Suppressor macrophage treated with lipopolysaccharide for 4 hours (primary cell): ENCODE measurements at regions not wholly inside any gene's neighbourhood (a gene's known extent, or its start where the extent isn't known, plus 50 kb on each side); places are given as distances from the start of the nearest gene placed in this dataset.

Experiments
- DNase-seq: peaks from one replicate; pipeline ENCODE4 v3.0.0-alpha.2; 2020

DNA sequence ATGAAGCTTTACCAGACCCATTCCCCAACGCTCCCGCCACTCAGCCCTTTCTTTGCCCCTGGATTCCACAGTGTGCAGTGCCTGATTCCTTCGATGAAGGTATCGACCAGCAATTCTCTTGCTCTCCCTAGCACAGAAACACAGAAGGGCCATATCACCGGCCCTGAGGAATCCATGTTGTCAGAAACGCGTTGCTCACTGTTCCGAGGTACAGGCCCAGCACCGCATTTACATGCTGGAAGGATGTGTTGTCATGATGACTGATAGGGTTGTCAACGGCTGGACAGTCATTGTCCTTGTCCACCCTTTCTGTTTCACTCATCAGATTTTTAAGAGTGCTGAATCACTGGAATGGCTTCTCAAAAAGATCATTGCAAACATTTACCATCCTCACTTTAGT lies 57.2 kb upstream of the GPR6 start:
- no peak for DNase-seq

DNA sequence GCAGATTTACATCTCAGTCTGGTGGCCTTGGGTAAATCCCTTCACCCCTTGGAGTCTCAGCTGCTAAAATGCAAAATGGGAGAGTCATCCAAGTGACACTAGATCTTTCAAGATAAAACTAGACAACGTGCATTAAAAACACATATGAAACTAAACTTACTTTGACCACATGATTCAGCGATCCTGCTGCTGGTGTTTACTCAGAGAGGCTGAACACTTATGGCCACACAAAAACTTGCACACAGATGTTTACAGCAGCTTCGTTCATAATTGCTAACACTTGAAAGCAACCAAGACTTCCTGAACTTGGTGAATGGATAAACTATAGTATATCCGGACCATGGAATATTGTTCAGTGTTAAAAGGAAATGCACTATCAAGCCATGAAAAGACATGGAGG lies 55.3 kb upstream of the GPR6 start:
- no peak for DNase-seq

DNA sequence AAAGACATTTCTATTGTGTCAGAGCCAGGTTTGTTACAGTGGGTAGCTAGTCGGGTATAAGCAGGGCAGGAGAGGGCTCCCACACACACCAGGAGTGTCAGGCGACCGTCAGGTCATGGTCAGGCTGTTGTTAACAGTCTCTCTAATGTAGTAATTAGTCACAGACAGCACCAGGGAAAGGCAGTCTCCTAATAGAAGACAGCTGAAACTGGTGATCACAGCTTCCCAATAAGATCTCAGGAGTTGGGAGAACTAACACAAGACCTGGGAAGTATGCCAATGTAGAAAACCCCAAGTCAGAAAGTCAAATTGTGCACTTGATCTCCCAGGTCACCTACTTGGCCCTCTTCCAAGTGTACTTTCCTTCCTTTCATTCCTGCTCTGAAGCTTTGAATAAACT lies 53.0 kb upstream of the GPR6 start:
- DNase-seq = no peak

DNA sequence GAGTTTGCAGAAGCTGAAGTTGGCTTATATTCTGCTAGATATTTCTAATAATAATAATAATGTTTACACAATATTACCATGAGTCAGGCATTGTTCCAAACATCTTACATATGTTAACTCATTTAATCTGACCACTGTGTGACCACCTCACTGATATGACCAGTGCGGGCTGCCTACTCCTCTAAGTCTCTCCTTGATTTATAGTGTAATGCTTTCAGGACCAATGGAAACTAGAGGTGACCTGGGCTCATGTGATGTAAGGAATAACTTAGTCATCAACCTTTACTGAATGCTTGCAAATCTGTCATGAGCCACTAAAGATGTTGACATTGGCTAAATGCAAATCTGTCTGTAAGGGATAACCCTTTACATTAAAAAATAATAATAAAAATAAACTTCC lies 51.1 kb upstream of the GPR6 start:
- no peak for DNase-seq
